ENCODE measurements at regions not wholly inside any gene's neighbourhood (a gene's known extent, or its start where the extent isn't known, plus 50 kb on each side); places are given as distances from the start of the nearest gene placed in this dataset.

DNA sequence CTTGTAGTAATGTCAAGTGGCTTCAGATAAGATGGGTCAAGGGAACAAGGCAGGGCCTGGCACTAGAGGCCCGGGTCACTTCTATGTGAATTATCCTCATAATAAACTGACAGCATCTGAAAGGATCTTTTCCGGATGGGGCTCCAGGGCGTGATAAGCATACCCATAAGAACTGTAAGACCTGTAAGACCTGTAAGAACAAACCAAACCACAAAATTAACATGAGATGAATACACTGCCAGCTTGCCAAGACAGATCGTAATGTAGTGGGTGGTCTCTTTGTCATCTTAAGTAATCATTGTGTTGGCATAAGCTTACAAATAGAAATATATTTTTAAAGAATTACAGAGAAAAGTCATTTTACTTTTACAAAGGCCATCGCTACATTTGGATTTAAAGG, 334.9 kb downstream of the RFPL4B start:
- no peak for TF ChIP-seq FOXP2 (optimal IDR thresholded peaks at IDR 0.05; ENCODE audit: borderline replicate concordance, extremely low read depth, extremely low read length, insufficient read depth)
- TF ChIP-seq, protein P1, sequence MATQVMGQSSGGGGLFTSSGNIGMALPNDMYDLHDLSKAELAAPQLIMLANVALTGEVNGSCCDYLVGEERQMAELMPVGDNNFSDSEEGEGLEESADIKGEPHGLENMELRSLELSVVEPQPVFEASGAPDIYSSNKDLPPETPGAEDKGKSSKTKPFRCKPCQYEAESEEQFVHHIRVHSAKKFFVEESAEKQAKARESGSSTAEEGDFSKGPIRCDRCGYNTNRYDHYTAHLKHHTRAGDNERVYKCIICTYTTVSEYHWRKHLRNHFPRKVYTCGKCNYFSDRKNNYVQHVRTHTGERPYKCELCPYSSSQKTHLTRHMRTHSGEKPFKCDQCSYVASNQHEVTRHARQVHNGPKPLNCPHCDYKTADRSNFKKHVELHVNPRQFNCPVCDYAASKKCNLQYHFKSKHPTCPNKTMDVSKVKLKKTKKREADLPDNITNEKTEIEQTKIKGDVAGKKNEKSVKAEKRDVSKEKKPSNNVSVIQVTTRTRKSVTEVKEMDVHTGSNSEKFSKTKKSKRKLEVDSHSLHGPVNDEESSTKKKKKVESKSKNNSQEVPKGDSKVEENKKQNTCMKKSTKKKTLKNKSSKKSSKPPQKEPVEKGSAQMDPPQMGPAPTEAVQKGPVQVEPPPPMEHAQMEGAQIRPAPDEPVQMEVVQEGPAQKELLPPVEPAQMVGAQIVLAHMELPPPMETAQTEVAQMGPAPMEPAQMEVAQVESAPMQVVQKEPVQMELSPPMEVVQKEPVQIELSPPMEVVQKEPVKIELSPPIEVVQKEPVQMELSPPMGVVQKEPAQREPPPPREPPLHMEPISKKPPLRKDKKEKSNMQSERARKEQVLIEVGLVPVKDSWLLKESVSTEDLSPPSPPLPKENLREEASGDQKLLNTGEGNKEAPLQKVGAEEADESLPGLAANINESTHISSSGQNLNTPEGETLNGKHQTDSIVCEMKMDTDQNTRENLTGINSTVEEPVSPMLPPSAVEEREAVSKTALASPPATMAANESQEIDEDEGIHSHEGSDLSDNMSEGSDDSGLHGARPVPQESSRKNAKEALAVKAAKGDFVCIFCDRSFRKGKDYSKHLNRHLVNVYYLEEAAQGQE (IDR thresholded peaks at IDR 0.05; ENCODE audit: insufficient read depth in 1 of 2, low read depth in 2 of 2, low read length in 2 of 2), result no peak
